ENCODE measurements at regions not wholly inside any gene's neighbourhood (a gene's known extent, or its start where the extent isn't known, plus 50 kb on each side); places are given as distances from the start of the nearest gene placed in this dataset.
"Not testable (repeated sequence)": the region's sequence is repeated elsewhere in the genome, so short reads cannot be mapped to it uniquely, and the experiment has no call there.

GRCh38 chr16:26371349-26371869 lies 679.6 kb downstream of the HS3ST4 start:
- Mint-ChIP-seq H3K27ac (no peak overlapping the region), H3K27me3 (ENCODE audit: low read depth) (no peaks in the 10 kb centered on the region), H3K4me1 (ENCODE audit: low read depth) (no peaks in the 10 kb centered on the region), H3K4me3 (ENCODE audit: low read depth) (no peak overlapping the region), H3K36me3 (ENCODE audit: low read depth) (no peaks in the 10 kb centered on the region), H3K9me3 (no peaks in the 10 kb centered on the region)
- DNase-seq (ENCODE audit: low spot score): no peak
- intact Hi-C loops (cut with micrococcal nuclease): no loop called here

- Mint-ChIP-seq H3K9me3 (no peaks in the 10 kb centered on the region), H3K27ac (no peak overlapping the region), H3K4me3 (ENCODE audit: low read depth) (no peak overlapping the region), H3K27me3 (ENCODE audit: low read depth) (no peaks in the 10 kb centered on the region), H3K4me1 (ENCODE audit: low read depth) (no peaks in the 10 kb centered on the region), H3K36me3 (ENCODE audit: low read depth) (no peaks in the 10 kb centered on the region)
- intact Hi-C loops (cut with micrococcal nuclease): no loop called here
- no peak for DNase-seq (ENCODE audit: low spot score)
Measured at GRCh38 chr16:26374279-26374925, 682.6 kb downstream of the HS3ST4 start.

- intact Hi-C loops (cut with micrococcal nuclease): no loop called here
- no peaks in the 10 kb centered on the region for H3K9me3 Mint-ChIP-seq
- H3K36me3 Mint-ChIP-seq (ENCODE audit: low read depth): no peaks in the 10 kb centered on the region
- no peak for DNase-seq (ENCODE audit: low spot score)
- H3K4me3 Mint-ChIP-seq (ENCODE audit: low read depth): no peak overlapping the region
- no peak overlapping the region for H3K27ac Mint-ChIP-seq
- no peaks in the 10 kb centered on the region for H3K4me1 Mint-ChIP-seq (ENCODE audit: low read depth)
- H3K27me3 Mint-ChIP-seq (ENCODE audit: low read depth): no peaks in the 10 kb centered on the region
Measured at GRCh38 chr16:26382586-26382985, 684.1 kb upstream of the C16orf82 start.

- Mint-ChIP-seq H3K9me3 (no peaks in the 10 kb centered on the region), H3K36me3 (ENCODE audit: low read depth) (no peaks in the 10 kb centered on the region), H3K27me3 (ENCODE audit: low read depth) (no peaks in the 10 kb centered on the region), H3K27ac (no peak overlapping the region), H3K4me3 (ENCODE audit: low read depth) (no peak overlapping the region), H3K4me1 (ENCODE audit: low read depth) (no peaks in the 10 kb centered on the region)
- DNase-seq (ENCODE audit: low spot score): no peak
- intact Hi-C loops (cut with micrococcal nuclease): no loop called here
Measured at GRCh38 chr16:26386096-26386495, 680.6 kb upstream of the C16orf82 start.

GRCh38 chr16:26391833-26392232 lies 674.9 kb upstream of the C16orf82 start:
- H3K36me3 Mint-ChIP-seq (ENCODE audit: low read depth): no peaks in the 10 kb centered on the region
- H3K27me3 Mint-ChIP-seq (ENCODE audit: low read depth): no peaks in the 10 kb centered on the region
- H3K9me3 Mint-ChIP-seq: no peaks in the 10 kb centered on the region
- no peak overlapping the region for H3K27ac Mint-ChIP-seq
- intact Hi-C loops (cut with micrococcal nuclease): no loop called here
- no peak for DNase-seq (ENCODE audit: low spot score)
- H3K4me1 Mint-ChIP-seq (ENCODE audit: low read depth): no peaks in the 10 kb centered on the region
- no peak overlapping the region for H3K4me3 Mint-ChIP-seq (ENCODE audit: low read depth)

- intact Hi-C loops (cut with micrococcal nuclease): no loop called here
- DNase-seq (ENCODE audit: low spot score): no peak
- Mint-ChIP-seq H3K27ac (no peak overlapping the region), H3K27me3 (ENCODE audit: low read depth) (no peaks in the 10 kb centered on the region), H3K4me1 (ENCODE audit: low read depth) (no peaks in the 10 kb centered on the region), H3K4me3 (ENCODE audit: low read depth) (no peak overlapping the region), H3K9me3 (no peaks in the 10 kb centered on the region), H3K36me3 (ENCODE audit: low read depth) (no peaks in the 10 kb centered on the region)
Measured at GRCh38 chr16:26394409-26394808, 672.3 kb upstream of the C16orf82 start.

- Mint-ChIP-seq H3K9me3 (no peaks in the 10 kb centered on the region), H3K27me3 (ENCODE audit: low read depth) (no peaks in the 10 kb centered on the region), H3K4me1 (ENCODE audit: low read depth) (no peaks in the 10 kb centered on the region), H3K36me3 (ENCODE audit: low read depth) (no peaks in the 10 kb centered on the region), H3K27ac (no peak overlapping the region), H3K4me3 (ENCODE audit: low read depth) (no peak overlapping the region)
- no peak for DNase-seq (ENCODE audit: low spot score)
- intact Hi-C loops (cut with micrococcal nuclease): no loop called here
Measured at GRCh38 chr16:26395700-26396099, 671.0 kb upstream of the C16orf82 start.

GRCh38 chr16:26396511-26397235 lies 670.1 kb upstream of the C16orf82 start:
- H3K4me1 Mint-ChIP-seq (ENCODE audit: low read depth): no peaks in the 10 kb centered on the region

GRCh38 chr16:26413780-26414179 lies 652.9 kb upstream of the C16orf82 start:
- H3K4me1 Mint-ChIP-seq (ENCODE audit: low read depth): no peaks in the 10 kb centered on the region
- peaks cover 3% of the 10 kb centered on the region for H3K27me3 Mint-ChIP-seq (ENCODE audit: low read depth)
- no peak for DNase-seq (ENCODE audit: low spot score)
- no peak overlapping the region for H3K27ac Mint-ChIP-seq
- no peaks in the 10 kb centered on the region for H3K9me3 Mint-ChIP-seq
- H3K4me3 Mint-ChIP-seq (ENCODE audit: low read depth): no peak overlapping the region
- intact Hi-C loops (cut with micrococcal nuclease): no loop called here
- H3K36me3 Mint-ChIP-seq (ENCODE audit: low read depth): no peaks in the 10 kb centered on the region

More at GRCh38 chr16:26396511-26397235, 670.1 kb upstream of the C16orf82 start:
- Mint-ChIP-seq H3K4me3 (ENCODE audit: low read depth) (no peak overlapping the region), H3K27me3 (ENCODE audit: low read depth) (no peaks in the 10 kb centered on the region), H3K36me3 (ENCODE audit: low read depth) (no peaks in the 10 kb centered on the region), H3K9me3 (no peaks in the 10 kb centered on the region), H3K27ac (no peak overlapping the region)
- DNase-seq (ENCODE audit: low spot score): no peak
- intact Hi-C loops (cut with micrococcal nuclease): no loop called here

GRCh38 chr16:26419458-26419857 lies 647.3 kb upstream of the C16orf82 start:
- H3K4me3 Mint-ChIP-seq (ENCODE audit: low read depth); H3K9me3 Mint-ChIP-seq; H3K36me3 Mint-ChIP-seq (ENCODE audit: low read depth); H3K27me3 Mint-ChIP-seq (ENCODE audit: low read depth); DNase-seq (ENCODE audit: low spot score); H3K27ac Mint-ChIP-seq; H3K4me1 Mint-ChIP-seq (ENCODE audit: low read depth); intact Hi-C loops (cut with micrococcal nuclease): not testable (repeated sequence)

GRCh38 chr16:26430618-26431017 lies 636.1 kb upstream of the C16orf82 start:
- H3K27ac Mint-ChIP-seq: no peak overlapping the region
- no peak overlapping the region for H3K4me3 Mint-ChIP-seq (ENCODE audit: low read depth)
- DNase-seq (ENCODE audit: low spot score): no peak
- H3K9me3 Mint-ChIP-seq: peaks cover 7% of the 10 kb centered on the region
- no peaks in the 10 kb centered on the region for H3K27me3 Mint-ChIP-seq (ENCODE audit: low read depth)
- intact Hi-C loops (cut with micrococcal nuclease): no loop called here
- H3K36me3 Mint-ChIP-seq (ENCODE audit: low read depth): no peaks in the 10 kb centered on the region
- no peaks in the 10 kb centered on the region for H3K4me1 Mint-ChIP-seq (ENCODE audit: low read depth)

- DNase-seq (ENCODE audit: low spot score): no peak
- no peaks in the 10 kb centered on the region for H3K4me1 Mint-ChIP-seq (ENCODE audit: low read depth)
- H3K27ac Mint-ChIP-seq: no peak overlapping the region
- intact Hi-C loops (cut with micrococcal nuclease): no loop called here
- H3K9me3 Mint-ChIP-seq: peaks cover 9% of the 10 kb centered on the region
- no peak overlapping the region for H3K4me3 Mint-ChIP-seq (ENCODE audit: low read depth)
- no peaks in the 10 kb centered on the region for H3K36me3 Mint-ChIP-seq (ENCODE audit: low read depth)
- H3K27me3 Mint-ChIP-seq (ENCODE audit: low read depth): peaks cover 1% of the 10 kb centered on the region
Measured at GRCh38 chr16:26433807-26434206, 632.9 kb upstream of the C16orf82 start.

- no peak for DNase-seq (ENCODE audit: low spot score)
- Mint-ChIP-seq H3K27ac (no peak overlapping the region), H3K4me1 (ENCODE audit: low read depth) (peaks cover 2% of the 10 kb centered on the region), H3K4me3 (ENCODE audit: low read depth) (no peak overlapping the region), H3K27me3 (ENCODE audit: low read depth) (peaks cover 5% of the 10 kb centered on the region), H3K9me3 (peaks cover 4% of the 10 kb centered on the region), H3K36me3 (ENCODE audit: low read depth) (no peaks in the 10 kb centered on the region)
- intact Hi-C loops (cut with micrococcal nuclease): no loop called here
Measured at GRCh38 chr16:26441178-26441577, 625.5 kb upstream of the C16orf82 start.
